OCI-LY1 (cell line): ENCODE measurements at regions not wholly inside any gene's neighbourhood (a gene's known extent, or its start where the extent isn't known, plus 50 kb on each side); places are given as distances from the start of the nearest gene placed in this dataset.

Experiments used
- H2AFZ ChIP-seq: fragments of 200-600 bp; sonication (generic), shearing (Covaris generic); 2 replicates; pipeline ENCODE4 v1.6.0; 2014; ENCODE audit warnings: antibody characterized with exemption, mild to moderate bottlenecking, low read length
- H3F3A ChIP-seq: fragments of 200-600 bp; sonication (generic), shearing (Covaris generic); 2 replicates; pipeline ENCODE4 v1.6.0; 2014; ENCODE audit warnings: mild to moderate bottlenecking, antibody characterized with exemption, low read length, moderate library complexity; ENCODE audit not compliant: insufficient read depth
- H3K27ac ChIP-seq: fragments of 200-600 bp; sonication (generic); 2 replicates; pipeline ENCODE4 v1.5.1; 2014; ENCODE audit warnings: low read length, mixed run types, mild to moderate bottlenecking, low read depth; ENCODE audit not compliant: poor library complexity, severe bottlenecking
- H3K27me3 ChIP-seq: fragments of 200-600 bp; sonication (generic); 2 replicates; pipeline ENCODE4 v1.6.0; 2014; ENCODE audit warnings: antibody characterized with exemption, mild to moderate bottlenecking, low read length, moderate library complexity; ENCODE audit not compliant: insufficient read depth
- H3K36me3 ChIP-seq: fragments of 200-600 bp; sonication (generic); 2 replicates; pipeline ENCODE4 v1.6.1; 2014; ENCODE audit warnings: mild to moderate bottlenecking, antibody characterized with exemption, low read length, moderate library complexity, mixed read lengths; ENCODE audit not compliant: insufficient read depth
- H3K4me1 ChIP-seq: fragments of 200-600 bp; sonication (generic); 2 replicates; pipeline ENCODE4 v1.5.1; 2014; ENCODE audit warnings: mild to moderate bottlenecking, low read length, moderate library complexity; ENCODE audit not compliant: insufficient read depth, severe bottlenecking
- H3K4me2 ChIP-seq: fragments of 200-600 bp; sonication (generic), shearing (Covaris generic); 2 replicates; pipeline ENCODE4 v1.6.1; 2014; ENCODE audit warnings: low read length
- H3K4me3 ChIP-seq: fragments of 200-600 bp; sonication (generic); 2 replicates; pipeline ENCODE4 v1.5.1; 2014; ENCODE audit warnings: low read length, low read depth, mild to moderate bottlenecking, mixed read lengths; ENCODE audit not compliant: poor library complexity, severe bottlenecking
- H3K79me2 ChIP-seq: fragments of 200-600 bp; shearing (Covaris generic); 2 replicates; pipeline ENCODE4 v1.6.1; 2016; ENCODE audit warnings: mixed run types, low read length, mixed read lengths; ENCODE audit not compliant: insufficient read depth
- H3K9ac ChIP-seq: fragments of 200-600 bp; sonication (generic), shearing (Covaris generic); 2 replicates; pipeline ENCODE4 v1.6.1; 2014; ENCODE audit warnings: mild to moderate bottlenecking, low read length, mixed read lengths
- H3K9me2 ChIP-seq: fragments of 200-600 bp; sonication (generic), shearing (Covaris generic); 2 replicates; pipeline ENCODE4 v1.6.1; 2014; ENCODE audit warnings: low read depth, mild to moderate bottlenecking, low read length, mixed read lengths
- H3K9me3 ChIP-seq: fragments of 200-600 bp; shearing (Covaris generic); 2 replicates; pipeline ENCODE4 v1.6.1; 2014; ENCODE audit warnings: low read length, mixed read lengths
- H4K20me1 ChIP-seq: fragments of 200-600 bp; sonication (generic), shearing (Covaris generic); 2 replicates; pipeline ENCODE4 v1.6.0; 2016; ENCODE audit warnings: mild to moderate bottlenecking, low read length; ENCODE audit not compliant: insufficient read depth
- EZH2 ChIP-seq: fragments of 200-600 bp; sonication (generic), shearing (Covaris generic); IDR thresholded peaks from 2 replicates; pipeline ENCODE4 v1.8.0; 2017; ENCODE audit warnings: borderline replicate concordance, mixed run types, mild to moderate bottlenecking, antibody characterized with exemption, low read length, moderate library complexity, mixed read lengths
- TF ChIP-seq, protein P1 (sequence below): fragments of 200-600 bp; sonication (generic), shearing (Covaris generic); IDR thresholded peaks from 2 replicates; pipeline ENCODE4 v1.5.1; 2017; ENCODE audit warnings: mild to moderate bottlenecking, antibody characterized with exemption, low read length, moderate library complexity, mixed read lengths

DNA sequence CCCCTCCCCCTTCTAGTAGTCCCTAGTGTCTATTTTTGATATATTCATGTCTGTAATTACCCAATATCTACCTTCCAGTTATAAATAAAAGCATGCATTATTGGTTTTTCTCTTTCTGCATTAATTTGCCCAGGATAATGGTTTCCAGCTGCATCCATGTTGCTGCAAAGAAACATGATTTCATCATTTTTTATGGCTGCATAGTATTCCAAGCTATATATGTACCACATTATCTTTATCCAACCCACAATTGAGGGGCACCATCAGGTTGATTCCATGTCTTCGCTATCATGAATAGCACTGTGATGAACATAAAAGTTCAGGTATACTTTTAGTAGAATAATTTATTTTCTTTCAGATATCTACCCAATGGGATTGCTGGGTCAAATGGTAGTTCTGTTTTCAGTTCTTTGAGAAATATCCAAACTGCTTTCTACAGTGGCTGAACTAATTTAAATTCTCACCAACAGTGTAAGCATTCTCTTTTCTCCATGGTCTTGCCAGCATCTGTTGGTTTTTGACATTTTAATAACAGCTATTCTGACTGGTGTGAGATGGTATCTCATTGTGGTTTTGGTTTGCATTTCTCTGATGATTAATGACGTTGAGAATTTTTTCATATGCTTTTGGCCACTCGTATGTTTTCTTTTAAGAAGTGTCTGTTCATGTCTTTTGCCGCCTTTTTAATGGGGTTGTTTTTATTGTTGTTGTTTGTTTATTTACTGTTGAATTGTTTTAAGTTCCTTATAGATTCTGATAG, 746.1 kb upstream of the MEF2C start:
- Histone ChIP-seq H3K4me3 (no peak overlapping the region), H3K9ac (no peak overlapping the region), H2AFZ (no peak overlapping the region), H3K27me3 (no peaks in the 10 kb centered on the region), H3K27ac (no peak overlapping the region), H3K4me1 (no peaks in the 10 kb centered on the region), H3K9me2 (no peaks in the 10 kb centered on the region), H3K4me2 (no peak overlapping the region), H3F3A (no peaks in the 10 kb centered on the region), H3K9me3 (no peaks in the 10 kb centered on the region), H4K20me1 (no peaks in the 10 kb centered on the region), H3K79me2 (no peaks in the 10 kb centered on the region), H3K36me3 (no peaks in the 10 kb centered on the region)
- TF ChIP-seq, protein P1, sequence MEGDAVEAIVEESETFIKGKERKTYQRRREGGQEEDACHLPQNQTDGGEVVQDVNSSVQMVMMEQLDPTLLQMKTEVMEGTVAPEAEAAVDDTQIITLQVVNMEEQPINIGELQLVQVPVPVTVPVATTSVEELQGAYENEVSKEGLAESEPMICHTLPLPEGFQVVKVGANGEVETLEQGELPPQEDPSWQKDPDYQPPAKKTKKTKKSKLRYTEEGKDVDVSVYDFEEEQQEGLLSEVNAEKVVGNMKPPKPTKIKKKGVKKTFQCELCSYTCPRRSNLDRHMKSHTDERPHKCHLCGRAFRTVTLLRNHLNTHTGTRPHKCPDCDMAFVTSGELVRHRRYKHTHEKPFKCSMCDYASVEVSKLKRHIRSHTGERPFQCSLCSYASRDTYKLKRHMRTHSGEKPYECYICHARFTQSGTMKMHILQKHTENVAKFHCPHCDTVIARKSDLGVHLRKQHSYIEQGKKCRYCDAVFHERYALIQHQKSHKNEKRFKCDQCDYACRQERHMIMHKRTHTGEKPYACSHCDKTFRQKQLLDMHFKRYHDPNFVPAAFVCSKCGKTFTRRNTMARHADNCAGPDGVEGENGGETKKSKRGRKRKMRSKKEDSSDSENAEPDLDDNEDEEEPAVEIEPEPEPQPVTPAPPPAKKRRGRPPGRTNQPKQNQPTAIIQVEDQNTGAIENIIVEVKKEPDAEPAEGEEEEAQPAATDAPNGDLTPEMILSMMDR = no peak
- TF ChIP-seq EZH2 = no peak

DNA sequence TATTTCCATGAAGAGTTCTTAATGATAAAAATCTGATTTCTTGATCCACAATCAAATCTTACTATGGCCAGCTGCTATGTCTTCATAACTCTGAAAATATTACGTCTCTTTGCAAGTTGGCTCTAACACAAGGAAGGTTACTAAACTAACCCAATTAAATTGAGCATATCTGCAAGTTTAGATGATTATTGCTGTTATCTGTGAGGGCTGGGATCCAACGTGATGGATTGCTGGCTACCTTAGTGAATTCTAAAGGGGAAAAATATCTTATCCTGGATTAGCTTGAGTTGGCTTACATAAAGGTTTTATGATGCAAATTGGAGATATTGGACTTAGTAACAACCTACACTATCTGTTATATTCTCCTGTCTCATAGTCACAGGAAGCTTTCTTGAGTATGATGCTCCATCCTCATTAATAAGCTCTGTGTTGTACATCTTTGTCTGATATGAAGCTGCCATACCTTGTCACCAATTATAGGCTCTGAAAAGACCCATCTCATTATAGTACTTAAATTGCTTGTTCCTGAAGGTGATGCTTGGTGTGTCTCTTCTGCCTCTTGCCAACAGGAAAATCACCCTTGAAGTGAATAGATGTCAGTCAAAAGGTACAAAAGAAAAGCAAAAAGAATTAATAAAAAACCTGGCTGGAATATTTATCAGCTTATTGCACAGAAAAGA, 733.0 kb upstream of the MEF2C start:
- no peaks in the 10 kb centered on the region for H3F3A ChIP-seq
- H3K79me2 ChIP-seq = no peaks in the 10 kb centered on the region
- no peaks in the 10 kb centered on the region for H3K4me1 ChIP-seq
- no peak overlapping the region for H3K4me3 ChIP-seq
- no peak overlapping the region for H3K27ac ChIP-seq
- no peak overlapping the region for H3K4me2 ChIP-seq
- H2AFZ ChIP-seq = no peak overlapping the region
- H3K9me2 ChIP-seq = no peaks in the 10 kb centered on the region
- no peaks in the 10 kb centered on the region for H3K9me3 ChIP-seq
- TF ChIP-seq, protein P1 = no peak
- TF ChIP-seq EZH2 = no peak
- H3K36me3 ChIP-seq = no peaks in the 10 kb centered on the region
- no peaks in the 10 kb centered on the region for H3K27me3 ChIP-seq
- no peaks in the 10 kb centered on the region for H4K20me1 ChIP-seq
- H3K9ac ChIP-seq = no peak overlapping the region

DNA sequence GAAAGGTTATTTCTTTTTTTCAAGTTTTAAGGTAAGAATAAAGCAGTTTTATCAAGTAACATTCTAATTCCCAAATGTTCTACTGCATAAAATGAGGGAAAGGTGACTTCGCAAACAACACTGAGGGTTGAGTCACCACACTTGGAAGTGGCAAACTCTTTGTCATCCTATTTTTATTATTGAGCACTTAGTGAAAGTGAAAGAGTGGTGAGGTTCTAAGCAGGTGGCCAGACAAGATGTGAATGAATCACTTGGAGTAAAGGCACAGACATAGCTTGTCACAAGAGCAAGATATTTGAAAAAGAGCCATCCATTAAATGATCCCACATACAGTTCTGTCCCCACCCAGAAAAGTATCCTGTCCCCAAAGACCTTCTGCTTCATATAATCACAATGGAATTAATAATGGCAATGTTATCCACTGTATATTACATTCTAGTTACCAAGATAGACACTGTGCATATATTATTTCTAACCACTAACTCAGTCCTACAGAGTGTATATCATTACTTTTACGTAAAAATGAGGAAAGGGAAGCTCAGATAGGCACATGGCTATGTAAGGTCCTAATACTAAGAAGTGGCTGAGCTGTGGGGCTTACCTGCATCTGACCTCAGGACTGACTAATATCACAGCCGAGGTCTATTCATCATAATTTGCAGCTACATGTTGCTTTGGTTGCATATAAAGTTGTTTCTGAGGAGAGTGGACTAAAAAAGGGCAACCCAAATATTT, 730.4 kb upstream of the MEF2C start:
- Histone ChIP-seq H3K27ac (no peak overlapping the region), H3K36me3 (no peaks in the 10 kb centered on the region), H3K79me2 (no peaks in the 10 kb centered on the region), H2AFZ (no peak overlapping the region), H3K4me2 (no peak overlapping the region), H3K9me2 (no peaks in the 10 kb centered on the region), H4K20me1 (no peaks in the 10 kb centered on the region), H3F3A (no peaks in the 10 kb centered on the region), H3K4me1 (no peaks in the 10 kb centered on the region), H3K27me3 (no peaks in the 10 kb centered on the region), H3K9me3 (no peaks in the 10 kb centered on the region), H3K9ac (no peak overlapping the region), H3K4me3 (no peak overlapping the region)
- TF ChIP-seq, protein P1 = no peak
- TF ChIP-seq EZH2 = no peak
